Dermis blood vessel endothelial cell (primary cell): ENCODE measurements at regions not wholly inside any gene's neighbourhood (a gene's known extent, or its start where the extent isn't known, plus 50 kb on each side); places are given as distances from the start of the nearest gene placed in this dataset.
"Not testable (repeated sequence)": the region's sequence is repeated elsewhere in the genome, so short reads cannot be mapped to it uniquely, and the experiment has no call there.

Experiments used
- DNase-seq: peaks from one replicate; pipeline ENCODE4 v3.0.0; 2010

GRCh38 chrX:3504916-3505315 lies 158.5 kb upstream of the MXRA5 start:
- no peak for DNase-seq

- DNase-seq = no peak
These were observed 155.5 kb upstream of the MXRA5 start for GRCh38 chrX:3501833-3502535.

GRCh38 chrX:3495836-3496769 lies 149.7 kb upstream of the MXRA5 start:
- DNase-seq = not testable (repeated sequence)

- no peak for DNase-seq
These were observed 147.2 kb upstream of the MXRA5 start for GRCh38 chrX:3493605-3494004.

GRCh38 chrX:3485727-3486126 lies 139.3 kb upstream of the MXRA5 start:
- no peak for DNase-seq

- no peak for DNase-seq
These were observed 132.6 kb upstream of the MXRA5 start for GRCh38 chrX:3479026-3479425.

- DNase-seq = no peak
These were observed 130.5 kb upstream of the MXRA5 start for GRCh38 chrX:3476973-3477372.

GRCh38 chrX:3470211-3470679 lies 123.8 kb upstream of the MXRA5 start:
- DNase-seq = not testable (repeated sequence)

- DNase-seq = no peak
These were observed 121.6 kb upstream of the MXRA5 start for GRCh38 chrX:3468031-3468430.

GRCh38 chrX:3465017-3465416 lies 118.6 kb upstream of the MXRA5 start:
- DNase-seq = no peak

- DNase-seq = no peak
These were observed 115.7 kb upstream of the MXRA5 start for GRCh38 chrX:3462166-3462508.

GRCh38 chrX:3461397-3462165 lies 115.1 kb upstream of the MXRA5 start:
- no peak for DNase-seq

GRCh38 chrX:3455796-3456195 lies 109.3 kb upstream of the MXRA5 start:
- no peak for DNase-seq

GRCh38 chrX:3451571-3451970 lies 105.1 kb upstream of the MXRA5 start:
- DNase-seq = no peak

- DNase-seq = no peak
These were observed 104.6 kb upstream of the MXRA5 start for GRCh38 chrX:3450881-3451570.

- no peak for DNase-seq
These were observed 102.8 kb upstream of the MXRA5 start for GRCh38 chrX:3449287-3449686.

- no peak for DNase-seq
These were observed 102.1 kb upstream of the MXRA5 start for GRCh38 chrX:3448563-3448962.

GRCh38 chrX:3445806-3446490 lies 99.5 kb upstream of the MXRA5 start:
- no peak for DNase-seq

- DNase-seq = no peak
These were observed 96.7 kb upstream of the MXRA5 start for GRCh38 chrX:3443184-3443583.

GRCh38 chrX:3442691-3443090 lies 96.2 kb upstream of the MXRA5 start:
- no peak for DNase-seq

- no peak for DNase-seq
These were observed 94.5 kb upstream of the MXRA5 start for GRCh38 chrX:3440981-3441380.

GRCh38 chrX:3435916-3436315 lies 89.5 kb upstream of the MXRA5 start:
- DNase-seq = not testable (repeated sequence)
